ENCODE measurements at regions not wholly inside any gene's neighbourhood (a gene's known extent, or its start where the extent isn't known, plus 50 kb on each side); places are given as distances from the start of the nearest gene placed in this dataset.

- TF ChIP-seq CTCF (IDR thresholded peaks at IDR 0.05; ENCODE audit: control insufficient read depth, insufficient read depth, low read depth, low read length, missing control alignments), result no peak
- H3K4me3 ChIP-seq (ENCODE audit: control insufficient read depth, low read depth, low read length), result no peak overlapping the region
- DNase-seq (ENCODE audit: low read depth), result no peak
These were observed 1119.1 kb upstream of the PHF14 start for GRCh38 chr7:9854605-9855004.

GRCh38 chr7:9856668-9857067 lies 1117.0 kb upstream of the PHF14 start:
- no peak overlapping the region for H3K4me3 ChIP-seq (ENCODE audit: control insufficient read depth, low read depth, low read length)
- DNase-seq (ENCODE audit: low read depth), result no peak
- no peak for TF ChIP-seq CTCF (IDR thresholded peaks at IDR 0.05; ENCODE audit: control insufficient read depth, insufficient read depth, low read depth, low read length, missing control alignments)

GRCh38 chr7:9863545-9863944 lies 1110.1 kb upstream of the PHF14 start:
- DNase-seq (ENCODE audit: low read depth), result no peak
- TF ChIP-seq CTCF (IDR thresholded peaks at IDR 0.05; ENCODE audit: control insufficient read depth, insufficient read depth, low read depth, low read length, missing control alignments), result no peak
- H3K4me3 ChIP-seq (ENCODE audit: control insufficient read depth, low read depth, low read length), result no peak overlapping the region

DNA sequence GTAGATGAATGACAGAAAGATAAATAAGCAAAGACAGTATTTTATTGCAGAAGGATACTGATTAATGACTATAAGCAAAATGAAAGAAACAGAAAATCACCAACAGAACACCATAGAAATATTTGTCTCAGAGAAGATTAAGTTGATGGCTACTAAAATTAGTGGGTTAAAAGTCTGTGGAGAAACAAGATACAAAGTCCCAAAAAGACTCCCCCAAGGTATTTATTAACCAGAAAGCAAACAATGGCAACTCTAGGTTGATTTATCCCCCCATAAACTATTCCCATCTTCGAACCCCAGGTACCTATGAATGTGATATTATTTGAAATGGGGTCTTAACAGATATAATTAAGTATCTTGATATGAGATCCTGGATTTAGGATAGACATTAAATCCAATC lies 1104.5 kb upstream of the PHF14 start:
- DNase-seq (ENCODE audit: low read depth), result no peak
- no peak overlapping the region for H3K4me3 ChIP-seq (ENCODE audit: control insufficient read depth, low read depth, low read length)
- no peak for TF ChIP-seq CTCF (IDR thresholded peaks at IDR 0.05; ENCODE audit: control insufficient read depth, insufficient read depth, low read depth, low read length, missing control alignments)

DNA sequence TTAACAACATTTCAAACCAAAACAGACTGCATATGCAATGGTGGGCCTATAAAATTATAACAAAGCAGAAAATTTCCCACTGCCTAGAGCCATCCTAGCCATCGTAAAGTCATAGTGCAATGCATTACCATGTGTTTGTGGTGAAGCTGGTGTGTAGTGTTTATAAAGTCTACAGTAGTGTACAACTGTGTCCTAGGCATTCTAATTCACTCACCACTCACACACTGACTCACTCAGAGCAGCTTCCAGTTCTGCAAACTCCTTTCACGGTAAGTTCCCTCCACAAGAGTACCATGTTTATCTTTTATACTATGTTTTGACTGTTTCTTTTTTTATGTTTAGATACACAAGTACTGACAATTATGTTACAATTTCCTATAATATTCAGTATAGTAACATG lies 1104.1 kb upstream of the PHF14 start:
- no peak overlapping the region for H3K4me3 ChIP-seq (ENCODE audit: control insufficient read depth, low read depth, low read length)
- no peak for TF ChIP-seq CTCF (IDR thresholded peaks at IDR 0.05; ENCODE audit: control insufficient read depth, insufficient read depth, low read depth, low read length, missing control alignments)
- DNase-seq (ENCODE audit: low read depth), result no peak

DNA sequence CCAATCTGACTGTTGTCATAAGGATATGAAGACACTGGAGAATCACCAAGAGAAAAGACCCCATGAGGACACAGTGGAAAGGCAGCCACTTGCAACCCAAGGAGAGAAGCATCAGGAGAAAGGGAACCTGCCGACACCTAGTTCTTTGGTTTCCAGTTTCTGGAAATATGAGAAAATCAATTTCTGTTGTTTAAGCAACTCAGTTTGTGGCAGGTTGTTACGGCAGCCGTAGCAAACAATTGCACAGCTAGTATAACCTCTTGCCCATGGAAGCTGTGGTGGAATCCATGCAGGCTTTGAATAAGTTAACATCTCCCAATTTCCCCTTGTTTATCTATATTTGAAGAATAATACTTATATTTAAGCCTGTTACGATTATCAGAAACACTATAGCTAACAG lies 1103.0 kb upstream of the PHF14 start:
- no peak for DNase-seq (ENCODE audit: low read depth)
- no peak overlapping the region for H3K4me3 ChIP-seq (ENCODE audit: control insufficient read depth, low read depth, low read length)
- no peak for TF ChIP-seq CTCF (IDR thresholded peaks at IDR 0.05; ENCODE audit: control insufficient read depth, insufficient read depth, low read depth, low read length, missing control alignments)

GRCh38 chr7:9874182-9874581 lies 1099.5 kb upstream of the PHF14 start:
- DNase-seq (ENCODE audit: low read depth), result no peak
- no peak for TF ChIP-seq CTCF (IDR thresholded peaks at IDR 0.05; ENCODE audit: control insufficient read depth, insufficient read depth, low read depth, low read length, missing control alignments)
- no peak overlapping the region for H3K4me3 ChIP-seq (ENCODE audit: control insufficient read depth, low read depth, low read length)

All from AG09309 (cell line).